Fibroblast of the aortic adventitia (primary cell): ENCODE measurements at regions not wholly inside any gene's neighbourhood (a gene's known extent, or its start where the extent isn't known, plus 50 kb on each side); places are given as distances from the start of the nearest gene placed in this dataset.

Source experiments
- DNase-seq: peaks from one replicate; pipeline ENCODE4 v3.0.0-alpha.2; 2010; ENCODE audit warnings: low read depth
- H3K4me3 ChIP-seq: 2 replicates; pipeline ENCODE4 v1.5.1; 2011; ENCODE audit warnings: low read depth, mild to moderate bottlenecking, control low read depth, low read length, moderate library complexity
- TF ChIP-seq, protein P1 (sequence below): IDR thresholded peaks from 2 replicates; pipeline ENCODE4 v1.5.1; 2011; ENCODE audit warnings: mild to moderate bottlenecking, low read length, control low read depth, inconsistent platforms; ENCODE audit not compliant: insufficient read depth

GRCh38 chr9:87425202-87425601 is 72.5 kb upstream of the DAPK1 start:
- no peak overlapping the region for H3K4me3 ChIP-seq
- TF ChIP-seq, protein P1, sequence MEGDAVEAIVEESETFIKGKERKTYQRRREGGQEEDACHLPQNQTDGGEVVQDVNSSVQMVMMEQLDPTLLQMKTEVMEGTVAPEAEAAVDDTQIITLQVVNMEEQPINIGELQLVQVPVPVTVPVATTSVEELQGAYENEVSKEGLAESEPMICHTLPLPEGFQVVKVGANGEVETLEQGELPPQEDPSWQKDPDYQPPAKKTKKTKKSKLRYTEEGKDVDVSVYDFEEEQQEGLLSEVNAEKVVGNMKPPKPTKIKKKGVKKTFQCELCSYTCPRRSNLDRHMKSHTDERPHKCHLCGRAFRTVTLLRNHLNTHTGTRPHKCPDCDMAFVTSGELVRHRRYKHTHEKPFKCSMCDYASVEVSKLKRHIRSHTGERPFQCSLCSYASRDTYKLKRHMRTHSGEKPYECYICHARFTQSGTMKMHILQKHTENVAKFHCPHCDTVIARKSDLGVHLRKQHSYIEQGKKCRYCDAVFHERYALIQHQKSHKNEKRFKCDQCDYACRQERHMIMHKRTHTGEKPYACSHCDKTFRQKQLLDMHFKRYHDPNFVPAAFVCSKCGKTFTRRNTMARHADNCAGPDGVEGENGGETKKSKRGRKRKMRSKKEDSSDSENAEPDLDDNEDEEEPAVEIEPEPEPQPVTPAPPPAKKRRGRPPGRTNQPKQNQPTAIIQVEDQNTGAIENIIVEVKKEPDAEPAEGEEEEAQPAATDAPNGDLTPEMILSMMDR = no peak
- no peak for DNase-seq

- no peak for DNase-seq
Measured at GRCh38 chr9:87427851-87428506, 69.7 kb upstream of the DAPK1 start.

GRCh38 chr9:87428659-87429058 is 69.0 kb upstream of the DAPK1 start:
- DNase-seq = no peak
- H3K4me3 ChIP-seq = no peak overlapping the region
- TF ChIP-seq, protein P1 = no peak

More at GRCh38 chr9:87427851-87428506, 69.7 kb upstream of the DAPK1 start:
- TF ChIP-seq, protein P1 = no peak
- H3K4me3 ChIP-seq = no peak overlapping the region

- TF ChIP-seq, protein P1 = no peak
- peak; percentile 11 for DNase-seq
- no peak overlapping the region for H3K4me3 ChIP-seq
Measured at GRCh38 chr9:87431837-87432236, 65.8 kb upstream of the DAPK1 start.

DNA sequence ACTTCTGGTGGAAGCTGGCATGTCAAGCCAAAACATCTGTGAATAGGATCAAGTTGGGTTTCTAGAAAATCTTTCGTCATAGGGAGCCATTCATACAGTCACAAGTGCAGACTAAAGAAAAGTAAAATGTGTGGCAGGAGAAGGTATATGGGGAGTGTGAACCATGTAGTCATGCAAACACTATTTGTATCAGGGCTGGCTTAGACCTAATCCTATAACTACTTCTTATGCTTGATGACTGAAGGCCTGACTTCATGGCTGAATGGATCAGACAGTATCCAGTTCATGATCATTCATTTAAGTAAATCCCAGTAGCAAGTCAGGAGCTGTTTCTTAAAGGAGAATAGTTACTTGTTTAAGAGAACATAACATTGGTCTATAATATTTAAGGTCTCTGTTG is 63.8 kb upstream of the DAPK1 start:
- no peak for DNase-seq
- TF ChIP-seq, protein P1 = no peak
- H3K4me3 ChIP-seq = no peak overlapping the region

GRCh38 chr9:87434366-87434765 is 63.3 kb upstream of the DAPK1 start:
- H3K4me3 ChIP-seq = no peak overlapping the region
- TF ChIP-seq, protein P1 = no peak
- no peak for DNase-seq
